C4-2B (cell line): ENCODE measurements at regions not wholly inside any gene's neighbourhood (a gene's known extent, or its start where the extent isn't known, plus 50 kb on each side); places are given as distances from the start of the nearest gene placed in this dataset.

ENCODE experiments used
- CTCF ChIP-seq: fragments of 450-650 bp; conservative IDR thresholded peaks from 2 replicates; pipeline ENCODE4 v1.5.1; 2017; ENCODE audit warnings: mild to moderate bottlenecking
- ZFX ChIP-seq: fragments of 450-650 bp; IDR thresholded peaks from 2 replicates; pipeline ENCODE4 v1.6.1; 2017

GRCh38 chr10:3672220-3672619 is 112.8 kb downstream of the KLF6 start:
- TF ChIP-seq CTCF (no peak), ZFX (no peak)
